Fibroblast of the aortic adventitia (primary cell): ENCODE measurements at regions not wholly inside any gene's neighbourhood (a gene's known extent, or its start where the extent isn't known, plus 50 kb on each side); places are given as distances from the start of the nearest gene placed in this dataset.

Experiments used
- DNase-seq: peaks from one replicate; pipeline ENCODE4 v3.0.0-alpha.2; 2010; ENCODE audit warnings: low read depth
- H3K4me3 ChIP-seq: 2 replicates; pipeline ENCODE4 v1.5.1; 2011; ENCODE audit warnings: low read depth, mild to moderate bottlenecking, control low read depth, low read length, moderate library complexity
- TF ChIP-seq, protein P1 (sequence below): IDR thresholded peaks from 2 replicates; pipeline ENCODE4 v1.5.1; 2011; ENCODE audit warnings: mild to moderate bottlenecking, low read length, control low read depth, inconsistent platforms; ENCODE audit not compliant: insufficient read depth

- H3K4me3 ChIP-seq, result no peak overlapping the region
- TF ChIP-seq, protein P1, sequence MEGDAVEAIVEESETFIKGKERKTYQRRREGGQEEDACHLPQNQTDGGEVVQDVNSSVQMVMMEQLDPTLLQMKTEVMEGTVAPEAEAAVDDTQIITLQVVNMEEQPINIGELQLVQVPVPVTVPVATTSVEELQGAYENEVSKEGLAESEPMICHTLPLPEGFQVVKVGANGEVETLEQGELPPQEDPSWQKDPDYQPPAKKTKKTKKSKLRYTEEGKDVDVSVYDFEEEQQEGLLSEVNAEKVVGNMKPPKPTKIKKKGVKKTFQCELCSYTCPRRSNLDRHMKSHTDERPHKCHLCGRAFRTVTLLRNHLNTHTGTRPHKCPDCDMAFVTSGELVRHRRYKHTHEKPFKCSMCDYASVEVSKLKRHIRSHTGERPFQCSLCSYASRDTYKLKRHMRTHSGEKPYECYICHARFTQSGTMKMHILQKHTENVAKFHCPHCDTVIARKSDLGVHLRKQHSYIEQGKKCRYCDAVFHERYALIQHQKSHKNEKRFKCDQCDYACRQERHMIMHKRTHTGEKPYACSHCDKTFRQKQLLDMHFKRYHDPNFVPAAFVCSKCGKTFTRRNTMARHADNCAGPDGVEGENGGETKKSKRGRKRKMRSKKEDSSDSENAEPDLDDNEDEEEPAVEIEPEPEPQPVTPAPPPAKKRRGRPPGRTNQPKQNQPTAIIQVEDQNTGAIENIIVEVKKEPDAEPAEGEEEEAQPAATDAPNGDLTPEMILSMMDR, result no peak
- DNase-seq, result peak; percentile 89
Measured at GRCh38 chr4:128394778-128395177, 107.2 kb upstream of the PGRMC2 start.

GRCh38 chr4:128393101-128393704 is 105.6 kb upstream of the PGRMC2 start:
- TF ChIP-seq, protein P1, result no peak
- no peak overlapping the region for H3K4me3 ChIP-seq
- DNase-seq, result peak; percentile 75

DNA sequence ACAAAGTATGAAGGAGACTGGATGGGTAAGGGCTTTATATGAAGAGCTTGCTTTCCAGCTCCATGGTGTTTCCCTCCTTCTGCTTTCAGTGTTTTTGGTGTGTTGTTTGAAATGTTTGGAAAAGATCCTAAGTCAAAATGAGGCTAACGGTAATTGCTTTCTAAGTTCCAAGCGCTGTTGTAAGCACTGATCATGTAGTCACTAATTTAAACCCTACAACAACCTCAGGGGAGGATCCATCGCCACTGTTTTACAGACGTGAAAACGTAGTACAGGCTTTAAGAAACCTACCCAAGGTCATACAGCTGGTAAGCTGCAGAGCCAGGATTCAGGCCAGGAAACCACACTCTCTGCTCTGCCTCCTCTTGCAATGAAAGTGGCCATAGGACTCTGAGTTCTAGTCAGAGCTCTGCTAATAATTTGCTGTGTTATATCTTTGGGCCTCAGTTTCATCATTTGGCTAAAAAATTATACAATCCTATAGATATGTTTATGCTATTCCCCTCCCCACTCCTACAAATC is 102.9 kb upstream of the PGRMC2 start:
- TF ChIP-seq, protein P1, result no peak
- peak; percentile 24 for DNase-seq
- no peak overlapping the region for H3K4me3 ChIP-seq

DNA sequence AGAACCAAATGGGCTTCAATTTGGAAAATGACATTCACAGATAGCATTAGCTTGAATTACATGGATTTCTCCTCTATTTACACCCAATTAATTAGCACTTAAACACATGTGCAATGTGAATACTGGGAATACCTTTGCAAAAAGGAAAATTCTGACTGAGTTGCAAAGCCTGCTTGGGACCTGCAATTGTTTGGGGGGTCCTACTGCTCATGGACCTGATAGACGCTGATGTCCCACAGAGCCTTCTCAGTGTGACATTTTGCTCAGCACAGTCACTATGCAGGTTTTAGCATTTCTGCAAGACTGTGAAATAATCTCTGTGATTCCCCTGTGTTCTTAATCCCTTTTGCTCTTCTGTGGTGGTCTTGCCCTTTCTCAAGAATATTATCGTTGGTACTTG is 101.2 kb upstream of the PGRMC2 start:
- DNase-seq, result no peak
- H3K4me3 ChIP-seq, result no peak overlapping the region
- TF ChIP-seq, protein P1, result no peak

DNA sequence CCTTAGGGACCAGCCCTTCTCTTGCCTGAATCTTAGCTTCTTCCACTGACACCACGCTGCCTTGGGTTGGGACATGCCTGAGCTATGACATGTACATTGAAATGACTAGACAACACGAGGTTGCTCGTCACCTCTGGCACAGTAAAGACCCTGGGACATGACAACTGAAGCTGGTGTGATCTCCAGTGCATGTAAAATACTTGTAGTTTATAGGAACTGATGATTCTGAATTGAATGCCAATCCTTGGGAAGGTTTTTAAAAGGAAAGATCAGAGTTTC is 100.7 kb upstream of the PGRMC2 start:
- H3K4me3 ChIP-seq, result no peak overlapping the region
- DNase-seq, result no peak
- TF ChIP-seq, protein P1, result no peak

DNA sequence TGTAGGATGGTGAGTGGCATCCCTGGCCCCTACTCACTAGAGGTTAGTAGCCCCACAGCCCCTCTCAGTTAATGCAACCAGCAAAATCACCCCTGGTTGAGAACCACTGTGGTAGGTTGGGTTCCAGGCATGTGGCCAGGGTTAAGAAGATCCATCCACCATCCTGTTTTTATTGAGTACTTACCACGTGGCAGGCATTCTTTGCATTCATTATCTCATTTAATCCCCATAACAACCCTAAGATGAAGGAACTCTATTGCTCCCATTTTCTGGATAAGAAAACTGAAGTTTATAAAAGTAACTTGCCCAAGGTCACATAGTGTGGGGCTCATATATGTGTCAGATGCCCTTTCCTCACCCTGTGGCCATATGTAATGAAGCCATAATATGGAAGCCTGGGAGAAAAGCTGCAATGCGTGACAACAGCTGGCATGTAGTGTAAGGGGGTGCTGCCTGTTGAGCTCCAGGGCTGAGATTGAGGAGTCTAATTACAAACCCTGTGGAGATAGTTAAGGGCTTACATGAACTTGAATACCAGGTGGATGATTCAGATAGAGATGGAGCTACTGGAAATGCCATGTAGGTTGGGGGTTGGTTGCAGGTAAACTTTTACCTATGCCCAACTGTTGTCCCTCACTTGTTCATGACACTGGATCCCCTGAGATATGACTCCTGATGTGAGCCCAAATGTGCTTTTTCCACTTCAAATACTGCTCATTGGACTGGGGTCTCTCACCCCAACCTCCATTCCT is 100.2 kb upstream of the PGRMC2 start:
- no peak overlapping the region for H3K4me3 ChIP-seq
- TF ChIP-seq, protein P1, result no peak
- no peak for DNase-seq
